ENCODE measurements at regions not wholly inside any gene's neighbourhood (a gene's known extent, or its start where the extent isn't known, plus 50 kb on each side); places are given as distances from the start of the nearest gene placed in this dataset.

DNA sequence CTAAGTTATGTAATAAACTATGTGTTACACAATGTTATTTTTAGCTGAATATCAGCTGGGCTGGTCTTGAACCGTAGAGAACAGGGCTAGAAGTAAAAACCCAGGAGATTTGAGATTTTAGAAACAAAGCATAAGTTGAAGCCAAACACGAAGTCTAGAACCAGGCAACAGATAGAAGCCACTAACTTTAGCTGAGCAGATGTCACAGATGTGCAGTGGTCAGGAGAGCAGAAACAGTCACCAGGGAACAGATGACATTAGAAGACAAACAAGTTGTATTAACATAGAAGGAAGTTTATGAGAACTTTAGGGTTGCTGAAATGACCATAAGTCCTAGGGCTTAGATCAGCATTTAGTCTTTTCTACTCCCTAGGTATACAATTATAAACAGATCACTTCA is 731.0 kb downstream of the ZNF385D start:
- TF ChIP-seq, protein P1, sequence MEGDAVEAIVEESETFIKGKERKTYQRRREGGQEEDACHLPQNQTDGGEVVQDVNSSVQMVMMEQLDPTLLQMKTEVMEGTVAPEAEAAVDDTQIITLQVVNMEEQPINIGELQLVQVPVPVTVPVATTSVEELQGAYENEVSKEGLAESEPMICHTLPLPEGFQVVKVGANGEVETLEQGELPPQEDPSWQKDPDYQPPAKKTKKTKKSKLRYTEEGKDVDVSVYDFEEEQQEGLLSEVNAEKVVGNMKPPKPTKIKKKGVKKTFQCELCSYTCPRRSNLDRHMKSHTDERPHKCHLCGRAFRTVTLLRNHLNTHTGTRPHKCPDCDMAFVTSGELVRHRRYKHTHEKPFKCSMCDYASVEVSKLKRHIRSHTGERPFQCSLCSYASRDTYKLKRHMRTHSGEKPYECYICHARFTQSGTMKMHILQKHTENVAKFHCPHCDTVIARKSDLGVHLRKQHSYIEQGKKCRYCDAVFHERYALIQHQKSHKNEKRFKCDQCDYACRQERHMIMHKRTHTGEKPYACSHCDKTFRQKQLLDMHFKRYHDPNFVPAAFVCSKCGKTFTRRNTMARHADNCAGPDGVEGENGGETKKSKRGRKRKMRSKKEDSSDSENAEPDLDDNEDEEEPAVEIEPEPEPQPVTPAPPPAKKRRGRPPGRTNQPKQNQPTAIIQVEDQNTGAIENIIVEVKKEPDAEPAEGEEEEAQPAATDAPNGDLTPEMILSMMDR (conservative IDR thresholded peaks at IDR 0.05 in 1 of 2, IDR thresholded peaks at IDR 0.05 in 1 of 2; ENCODE audit: low read depth in 1 of 2, low read length in 2 of 2): no peak
- TF ChIP-seq EZH2 (IDR thresholded peaks at IDR 0.05; ENCODE audit: low read length, missing control alignments): no peak
- no peak overlapping the region for H3K4me2 ChIP-seq (ENCODE audit: extremely low read depth, insufficient read depth, low read length)
- H3K9ac ChIP-seq (ENCODE audit: insufficient read depth, low read length): no peak overlapping the region
- H4K20me1 ChIP-seq (ENCODE audit: control insufficient read depth, extremely low read depth, insufficient read depth, low read length): no peaks in the 10 kb centered on the region
- no peaks in the 10 kb centered on the region for H3K9me3 ChIP-seq (ENCODE audit: control insufficient read depth, insufficient read depth, low read depth, low read length)
- no peaks in the 10 kb centered on the region for H3K27me3 ChIP-seq (ENCODE audit: control insufficient read depth, insufficient read depth, low read length)
- no peaks in the 10 kb centered on the region for H3K36me3 ChIP-seq (ENCODE audit: control insufficient read depth, insufficient read depth, low read length)
- no peak overlapping the region for H3K27ac ChIP-seq (ENCODE audit: insufficient read depth, low read length)
- no peak for DNase-seq (ENCODE audit: low read depth in 2 of 2)
- no peaks in the 10 kb centered on the region for H3K4me1 ChIP-seq (ENCODE audit: control insufficient read depth, extremely low read depth, insufficient read depth, low read length)
- no peaks in the 10 kb centered on the region for H3K79me2 ChIP-seq (ENCODE audit: control insufficient read depth, insufficient read depth, low read length)
- no peak overlapping the region for H3K4me3 ChIP-seq (replicated peaks in 1 of 4; ENCODE audit: control extremely low read depth in 1 of 4, insufficient read depth in 1 of 4, low read depth in 3 of 4, low read length in 4 of 4)
- H2AFZ ChIP-seq (ENCODE audit: low read length): no peak overlapping the region

DNA sequence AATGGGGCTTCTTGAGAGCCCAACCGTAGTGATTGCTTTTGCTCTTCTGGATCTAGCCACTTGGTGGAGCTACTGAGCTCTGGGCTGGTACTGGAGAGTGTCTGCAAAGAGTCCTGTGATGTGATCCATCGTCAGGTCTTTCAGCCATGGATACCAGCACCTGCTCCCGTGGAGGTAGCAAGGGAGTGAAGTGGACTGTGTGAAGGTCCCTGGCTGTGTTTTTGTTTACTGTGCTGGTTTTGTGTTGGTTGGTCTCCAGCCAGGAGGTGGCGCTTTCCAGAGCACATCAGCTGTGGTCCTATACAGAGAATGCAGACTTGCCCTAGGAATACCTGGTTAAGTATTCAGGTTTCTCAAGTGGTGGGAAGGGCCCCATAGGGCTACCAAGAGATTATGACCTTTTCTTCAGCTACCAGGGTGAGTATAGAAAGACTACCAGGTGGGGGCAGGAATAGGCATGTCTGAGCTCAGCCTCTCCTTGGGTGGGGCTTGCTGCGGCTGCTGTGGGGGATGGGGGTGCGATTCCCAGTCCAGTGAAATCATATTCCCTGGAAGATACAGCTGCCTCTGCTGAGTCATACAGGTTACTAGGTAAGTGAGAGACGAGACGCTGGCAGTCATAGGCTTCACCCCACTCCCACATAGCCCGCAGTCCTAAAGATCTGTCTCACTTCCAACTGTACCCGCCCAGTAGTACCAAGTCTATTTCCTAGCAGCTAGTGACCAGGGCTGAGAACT is 733.7 kb downstream of the ZNF385D start:
- Histone ChIP-seq H3K4me2 (ENCODE audit: extremely low read depth, insufficient read depth, low read length) (no peak overlapping the region), H3K4me3 (replicated peaks in 1 of 4; ENCODE audit: control extremely low read depth in 1 of 4, insufficient read depth in 1 of 4, low read depth in 3 of 4, low read length in 4 of 4) (no peak overlapping the region), H3K4me1 (ENCODE audit: control insufficient read depth, extremely low read depth, insufficient read depth, low read length) (no peaks in the 10 kb centered on the region), H2AFZ (ENCODE audit: low read length) (no peak overlapping the region), H3K27me3 (ENCODE audit: control insufficient read depth, insufficient read depth, low read length) (no peaks in the 10 kb centered on the region), H4K20me1 (ENCODE audit: control insufficient read depth, extremely low read depth, insufficient read depth, low read length) (no peaks in the 10 kb centered on the region), H3K9me3 (ENCODE audit: control insufficient read depth, insufficient read depth, low read depth, low read length) (no peaks in the 10 kb centered on the region), H3K27ac (ENCODE audit: insufficient read depth, low read length) (no peak overlapping the region), H3K79me2 (ENCODE audit: control insufficient read depth, insufficient read depth, low read length) (no peaks in the 10 kb centered on the region), H3K36me3 (ENCODE audit: control insufficient read depth, insufficient read depth, low read length) (no peaks in the 10 kb centered on the region), H3K9ac (ENCODE audit: insufficient read depth, low read length) (no peak overlapping the region)
- DNase-seq (ENCODE audit: low read depth in 2 of 2): no peak
- no peak for TF ChIP-seq EZH2 (IDR thresholded peaks at IDR 0.05; ENCODE audit: low read length, missing control alignments)
- TF ChIP-seq, protein P1 (conservative IDR thresholded peaks at IDR 0.05 in 1 of 2, IDR thresholded peaks at IDR 0.05 in 1 of 2; ENCODE audit: low read depth in 1 of 2, low read length in 2 of 2): peak; percentile 2 to 23

DNA sequence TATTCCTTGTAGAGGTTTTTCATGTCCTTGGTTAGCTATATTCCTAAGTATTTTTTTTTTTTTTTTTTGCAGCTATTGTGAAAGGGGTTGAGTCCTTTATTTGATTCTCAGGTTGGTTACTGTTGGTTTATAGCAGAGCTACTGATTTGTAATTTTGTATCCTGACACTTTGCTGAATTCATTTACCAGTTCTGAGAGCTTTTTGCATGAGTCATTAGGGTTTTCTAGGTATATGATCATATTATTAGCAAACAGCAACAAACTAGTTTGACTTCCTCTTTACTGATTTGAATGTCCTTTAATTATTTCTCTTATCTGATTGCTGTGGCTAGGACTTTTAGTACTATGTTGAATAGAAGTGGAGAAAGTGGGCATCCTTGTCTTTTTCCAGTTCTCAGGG is 737.4 kb downstream of the ZNF385D start:
- Histone ChIP-seq H3K36me3 (ENCODE audit: control insufficient read depth, insufficient read depth, low read length) (no peaks in the 10 kb centered on the region), H3K4me3 (replicated peaks in 1 of 4; ENCODE audit: control extremely low read depth in 1 of 4, insufficient read depth in 1 of 4, low read depth in 3 of 4, low read length in 4 of 4) (no peak overlapping the region), H3K27me3 (ENCODE audit: control insufficient read depth, insufficient read depth, low read length) (no peaks in the 10 kb centered on the region), H3K9me3 (ENCODE audit: control insufficient read depth, insufficient read depth, low read depth, low read length) (no peaks in the 10 kb centered on the region), H3K4me2 (ENCODE audit: extremely low read depth, insufficient read depth, low read length) (no peak overlapping the region), H3K4me1 (ENCODE audit: control insufficient read depth, extremely low read depth, insufficient read depth, low read length) (no peaks in the 10 kb centered on the region), H2AFZ (ENCODE audit: low read length) (no peak overlapping the region), H4K20me1 (ENCODE audit: control insufficient read depth, extremely low read depth, insufficient read depth, low read length) (no peaks in the 10 kb centered on the region), H3K27ac (ENCODE audit: insufficient read depth, low read length) (no peak overlapping the region), H3K9ac (ENCODE audit: insufficient read depth, low read length) (no peak overlapping the region), H3K79me2 (ENCODE audit: control insufficient read depth, insufficient read depth, low read length) (no peaks in the 10 kb centered on the region)
- TF ChIP-seq, protein P1 (conservative IDR thresholded peaks at IDR 0.05 in 1 of 2, IDR thresholded peaks at IDR 0.05 in 1 of 2; ENCODE audit: low read depth in 1 of 2, low read length in 2 of 2): no peak
- no peak for TF ChIP-seq EZH2 (IDR thresholded peaks at IDR 0.05; ENCODE audit: low read length, missing control alignments)
- peak in 1 of 2 donors; percentile 12 for DNase-seq (ENCODE audit: low read depth in 2 of 2)

Measured in fibroblast of lung (primary cell).